A549 (cell line): ENCODE measurements at regions not wholly inside any gene's neighbourhood (a gene's known extent, or its start where the extent isn't known, plus 50 kb on each side); places are given as distances from the start of the nearest gene placed in this dataset.

Source experiments
- ATAC-seq, 2 experiments: fragments of 200-7000 bp in 1 of 2; fragments of >200 bp in 1 of 2; cut with Nextera tagmentation in 1 of 2; cut with Tn5 transposase in 1 of 2; 3 replicates each; pipeline versions ENCODE4 v1.8.0 to v1.9.1; 2018 to 2020; ENCODE audit warnings: mild to moderate bottlenecking in 1 of 2, moderate library complexity in 1 of 2
- CTCF ChIA-PET: fragments of 300-600 bp; sonication (Branson Sonifier 250); formaldehyde crosslinking; extraction: SDS; loops from one replicate; lab custom pipeline; 2021; ENCODE audit warnings: antibody characterized with exemption, inconsistent platforms; lab: Yijun Ruan, JAX
- POLR2A ChIA-PET: fragments of 350-600 bp; formaldehyde crosslinking; extraction: SDS; loops from one replicate; lab custom pipeline; 2021; ENCODE audit warnings: antibody characterized with exemption, inconsistent platforms; lab: Yijun Ruan, JAX
- DNase-seq, 2 experiments: peaks; one replicate each; pipeline versions ENCODE4 v3.0.0 to v3.0.0-alpha.2; 2011 to 2016; ENCODE audit warnings: low read depth in 1 of 2, low spot score in 1 of 2
- FAIRE-seq: peaks from 2 replicates; lab custom pipeline; 2011; peaks lifted over from hg19 to GRCh38; lab: Jason Lieb, UNC
- H3K27ac ChIP-seq, 2 experiments: fragments of >200 bp; sonication (Bioruptor Twin); formaldehyde crosslinking; 3 replicates each; pipeline ENCODE4 v1.5.1; 2016 to 2017
- H3K4me1 ChIP-seq: fragments of >200 bp; sonication (Bioruptor Twin); formaldehyde crosslinking; 3 replicates; pipeline ENCODE4 v1.6.1; 2016
- H3K4me2 ChIP-seq: fragments of >200 bp; sonication (Bioruptor Twin); formaldehyde crosslinking; 3 replicates; pipeline ENCODE4 v1.6.1; 2016
- H3K4me3 ChIP-seq: fragments of >200 bp; sonication (Bioruptor Twin); formaldehyde crosslinking; 3 replicates; pipeline ENCODE4 v1.5.1; 2016
- H3K9me3 ChIP-seq: fragments of >200 bp; sonication (Bioruptor Twin); formaldehyde crosslinking; 3 replicates; pipeline ENCODE4 v1.6.1; 2016
- BCL3 ChIP-seq: fragments of >200 bp; sonication (Bioruptor Twin); formaldehyde crosslinking; IDR thresholded peaks from 3 replicates; pipeline ENCODE4 v1.6.1; 2016
- CBX8 ChIP-seq: fragments of 200-600 bp; sonication (generic); IDR thresholded peaks from 2 replicates; pipeline ENCODE4 v1.6.1; 2016
- CEBPB ChIP-seq, 2 experiments: fragments of >200 bp in 1 of 2; sonication (Bioruptor Twin) in 1 of 2; formaldehyde crosslinking in 1 of 2; IDR thresholded peaks; 2 replicates each; pipeline ENCODE4 v1.6.1; 2012 to 2016
- CHD2 ChIP-seq: fragments of 150-350 bp; IDR thresholded peaks from 2 replicates; pipeline ENCODE4 v1.6.1; 2014; ENCODE audit warnings: low read length; ENCODE audit not compliant: partially characterized antibody
- E2F6 ChIP-seq: IDR thresholded peaks from 2 replicates; pipeline ENCODE4 v1.6.1; 2012; ENCODE audit warnings: low read depth, borderline replicate concordance
- EP300 ChIP-seq, 2 experiments: fragments of >200 bp; sonication (Bioruptor Twin); formaldehyde crosslinking; IDR thresholded peaks; 2 replicates in 1 of 2; 3 replicates in 1 of 2; pipeline ENCODE4 v1.6.1; 2016 to 2017
- FOSB ChIP-seq: fragments of 250-450 bp; sonication (Bioruptor Pico); IDR thresholded peaks from 2 replicates; pipeline ENCODE4 v1.5.0; 2020; ENCODE audit warnings: mild to moderate bottlenecking, moderate library complexity
- FOSL2 ChIP-seq, 2 experiments: fragments of 450-650 bp in 1 of 2; fragments of >200 bp in 1 of 2; sonication (Bioruptor Twin) in 1 of 2; formaldehyde crosslinking; IDR thresholded peaks; 2 replicates each; pipeline versions ENCODE4 v1.5.0 to v1.6.1; 2016 to 2020; ENCODE audit warnings: mild to moderate bottlenecking in 1 of 2, moderate library complexity in 1 of 2
- FOXS1 ChIP-seq: fragments of 250-450 bp; sonication (Bioruptor Pico); IDR thresholded peaks from 2 replicates; pipeline ENCODE4 v1.5.0; 2020; ENCODE audit warnings: mild to moderate bottlenecking, moderate library complexity
- HMGXB4 ChIP-seq: fragments of 250-450 bp; sonication (Bioruptor Pico); IDR thresholded peaks from 2 replicates; pipeline ENCODE4 v1.5.0; 2021; ENCODE audit warnings: mild to moderate bottlenecking, moderate library complexity, borderline replicate concordance
- JUN ChIP-seq, 2 experiments: fragments of >200 bp; sonication (Bioruptor Twin); formaldehyde crosslinking; IDR thresholded peaks; 2 replicates in 1 of 2; 3 replicates in 1 of 2; pipeline ENCODE4 v1.6.1; 2016 to 2017
- MAZ ChIP-seq: fragments of 150-350 bp; IDR thresholded peaks from 2 replicates; pipeline ENCODE4 v1.6.1; 2014; ENCODE audit warnings: antibody characterized with exemption, low read depth, low read length, borderline replicate concordance
- REST ChIP-seq: fragments of 200-600 bp; sonication (generic); IDR thresholded peaks from 2 replicates; pipeline ENCODE4 v1.6.1; 2016; ENCODE audit warnings: antibody characterized with exemption, mild to moderate bottlenecking, moderate library complexity
- SREBF2 ChIP-seq: fragments of 450-650 bp; IDR thresholded peaks from 2 replicates; pipeline ENCODE4 v1.6.1; 2014; ENCODE audit warnings: mild to moderate bottlenecking, moderate library complexity
- TFCP2L1 ChIP-seq: fragments of 250-450 bp; sonication (Bioruptor Pico); IDR thresholded peaks from 2 replicates; pipeline ENCODE4 v1.5.0; 2021; ENCODE audit warnings: mild to moderate bottlenecking
- WGBS: methylation state at CpG from one replicate; pipeline ENCODE4 v1.1.6; 2017; ENCODE audit errors: missing lambda C conversion rate; 5-methylcytosine and 5-hydroxymethylcytosine counted together
- TF ChIP-seq, protein P1 (sequence below): fragments of 250-450 bp; sonication (Bioruptor Pico); IDR thresholded peaks from 2 replicates; pipeline ENCODE4 v1.5.0; 2020; ENCODE audit warnings: low read depth, mild to moderate bottlenecking, moderate library complexity
- TF ChIP-seq, protein P2 (sequence below): fragments of >200 bp; sonication (Bioruptor Twin); formaldehyde crosslinking; IDR thresholded peaks from 2 replicates; pipeline ENCODE4 v1.6.1; 2016

- Histone ChIP-seq H3K27ac (no peak overlapping the region), H3K9me3 (no peaks in the 10 kb centered on the region), H3K4me3 (no peak overlapping the region), H3K4me1 (no peaks in the 10 kb centered on the region), H3K4me2 (no peak overlapping the region)
- ATAC-seq (no peak), FAIRE-seq (no peak), DNase-seq (no peak)
- ChIA-PET CTCF (interaction anchor here (1.1 kb wide), 1 partner anchor 10 kb away, joined by 3 read pairs; no protein-coding TSS in a partner anchor), POLR2A (no interaction called here)
- 54% methylated on average over 6 of the region's 6 CpGs for WGBS
- TF ChIP-seq CEBPB (IDR thresholded peaks at IDR 0.05) (no peak), BCL3 (no peak), CBX8 (no peak), FOXS1 (CRISPR knock-in tag) (no peak), EP300 (IDR thresholded peaks at IDR 0.05) (no peak), CHD2 (no peak), HMGXB4 (CRISPR knock-in tag) (no peak), FOSB (CRISPR knock-in tag) (no peak)
Observed at GRCh38 chr6:141867767-141868166, 265.0 kb upstream of the GJE1 start.

GRCh38 chr6:141866731-141867497, 265.8 kb upstream of the GJE1 start:
- CTCF ChIA-PET, result no interaction called here
- no peak for ATAC-seq

GRCh38 chr6:141851063-141851462, 281.7 kb upstream of the GJE1 start:
- 21% methylated on average over 3 of the region's 3 CpGs for WGBS
- TF ChIP-seq FOSL2 (IDR thresholded peaks at IDR 0.05) (no peak), FOSL2 (CRISPR knock-in tag; IDR thresholded peaks at IDR 0.05) (no peak), REST (peak; percentile 47; the same call in 1 of the 2 replicates), E2F6 (no peak)
- CTCF ChIA-PET, result no interaction called here
- Histone ChIP-seq H3K27ac (no peak overlapping the region), H3K4me1 (no peaks in the 10 kb centered on the region), H3K4me3 (no peak overlapping the region), H3K4me2 (no peak overlapping the region), H3K9me3 (no peaks in the 10 kb centered on the region)
- DNase-seq (no peak), FAIRE-seq (no peak), ATAC-seq (no peak)
- POLR2A ChIA-PET, result no interaction called here

More at GRCh38 chr6:141866731-141867497, 265.8 kb upstream of the GJE1 start:
- WGBS, result 13% methylated on average over 2 of the region's 2 CpGs
- no peak overlapping the region for H3K4me2 ChIP-seq
- no peak overlapping the region for H3K27ac ChIP-seq
- TF ChIP-seq SREBF2 (no peak), TFCP2L1 (no peak), JUN (IDR thresholded peaks at IDR 0.05) (no peak), CBX8 (no peak), MAZ (no peak), FOXS1 (CRISPR knock-in tag) (no peak)
- TF ChIP-seq, protein P1, sequence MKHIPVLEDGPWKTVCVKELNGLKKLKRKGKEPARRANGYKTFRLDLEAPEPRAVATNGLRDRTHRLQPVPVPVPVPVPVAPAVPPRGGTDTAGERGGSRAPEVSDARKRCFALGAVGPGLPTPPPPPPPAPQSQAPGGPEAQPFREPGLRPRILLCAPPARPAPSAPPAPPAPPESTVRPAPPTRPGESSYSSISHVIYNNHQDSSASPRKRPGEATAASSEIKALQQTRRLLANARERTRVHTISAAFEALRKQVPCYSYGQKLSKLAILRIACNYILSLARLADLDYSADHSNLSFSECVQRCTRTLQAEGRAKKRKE (CRISPR knock-in tag), result no peak
- TF ChIP-seq, protein P2, sequence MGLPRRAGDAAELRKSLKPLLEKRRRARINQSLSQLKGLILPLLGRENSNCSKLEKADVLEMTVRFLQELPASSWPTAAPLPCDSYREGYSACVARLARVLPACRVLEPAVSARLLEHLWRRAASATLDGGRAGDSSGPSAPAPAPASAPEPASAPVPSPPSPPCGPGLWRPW, result no peak
- H3K4me3 ChIP-seq, result no peak overlapping the region
- no peak for DNase-seq
- no peaks in the 10 kb centered on the region for H3K9me3 ChIP-seq
- POLR2A ChIA-PET, result no interaction called here
- no peaks in the 10 kb centered on the region for H3K4me1 ChIP-seq
- no peak for FAIRE-seq
